C4-2B (cell line): ENCODE measurements at regions not wholly inside any gene's neighbourhood (a gene's known extent, or its start where the extent isn't known, plus 50 kb on each side); places are given as distances from the start of the nearest gene placed in this dataset.

Experiments
- CTCF ChIP-seq: fragments of 450-650 bp; conservative IDR thresholded peaks from 2 replicates; pipeline ENCODE4 v1.5.1; 2017; ENCODE audit warnings: mild to moderate bottlenecking
- ZFX ChIP-seq: fragments of 450-650 bp; IDR thresholded peaks from 2 replicates; pipeline ENCODE4 v1.6.1; 2017

GRCh38 chr7:81604808-81605174 lies 165.1 kb downstream of the HGF start:
- no peak for TF ChIP-seq CTCF
- no peak for TF ChIP-seq ZFX
